IPS-20b (cell line): ENCODE measurements at regions not wholly inside any gene's neighbourhood (a gene's known extent, or its start where the extent isn't known, plus 50 kb on each side); places are given as distances from the start of the nearest gene placed in this dataset.
"Not testable (repeated sequence)": the region's sequence is repeated elsewhere in the genome, so short reads cannot be mapped to it uniquely, and the experiment has no call there.

Experiments used
- H3K27ac ChIP-seq: one replicate; pipeline ENCODE4 v1.5.1; 2013; ENCODE audit warnings: low read length
- H3K27me3 ChIP-seq: 2 replicates; pipeline ENCODE4 v1.6.1; 2013; ENCODE audit warnings: mild to moderate bottlenecking, low read length, inconsistent platforms; ENCODE audit not compliant: insufficient read depth
- H3K36me3 ChIP-seq: 2 replicates; pipeline ENCODE4 v1.6.1; 2013; ENCODE audit warnings: low read depth, mild to moderate bottlenecking, inconsistent platforms, low read length, moderate library complexity; ENCODE audit not compliant: insufficient read depth
- H3K4me1 ChIP-seq: 2 replicates; pipeline ENCODE4 v1.6.1; 2013; ENCODE audit warnings: mild to moderate bottlenecking, control low read depth, inconsistent platforms, low read length, moderate library complexity; ENCODE audit not compliant: insufficient read depth
- H3K4me3 ChIP-seq: 2 replicates; pipeline ENCODE4 v1.5.1; 2013; ENCODE audit warnings: mild to moderate bottlenecking, low read length, inconsistent platforms
- H3K9ac ChIP-seq: 2 replicates; pipeline ENCODE4 v1.6.1; 2013; ENCODE audit warnings: low read depth, mild to moderate bottlenecking, inconsistent platforms, low read length, moderate library complexity
- H3K9me3 ChIP-seq: 2 replicates; pipeline ENCODE4 v1.6.1; 2013; ENCODE audit warnings: mild to moderate bottlenecking, low read depth, low read length, inconsistent platforms; ENCODE audit not compliant: insufficient read depth

DNA sequence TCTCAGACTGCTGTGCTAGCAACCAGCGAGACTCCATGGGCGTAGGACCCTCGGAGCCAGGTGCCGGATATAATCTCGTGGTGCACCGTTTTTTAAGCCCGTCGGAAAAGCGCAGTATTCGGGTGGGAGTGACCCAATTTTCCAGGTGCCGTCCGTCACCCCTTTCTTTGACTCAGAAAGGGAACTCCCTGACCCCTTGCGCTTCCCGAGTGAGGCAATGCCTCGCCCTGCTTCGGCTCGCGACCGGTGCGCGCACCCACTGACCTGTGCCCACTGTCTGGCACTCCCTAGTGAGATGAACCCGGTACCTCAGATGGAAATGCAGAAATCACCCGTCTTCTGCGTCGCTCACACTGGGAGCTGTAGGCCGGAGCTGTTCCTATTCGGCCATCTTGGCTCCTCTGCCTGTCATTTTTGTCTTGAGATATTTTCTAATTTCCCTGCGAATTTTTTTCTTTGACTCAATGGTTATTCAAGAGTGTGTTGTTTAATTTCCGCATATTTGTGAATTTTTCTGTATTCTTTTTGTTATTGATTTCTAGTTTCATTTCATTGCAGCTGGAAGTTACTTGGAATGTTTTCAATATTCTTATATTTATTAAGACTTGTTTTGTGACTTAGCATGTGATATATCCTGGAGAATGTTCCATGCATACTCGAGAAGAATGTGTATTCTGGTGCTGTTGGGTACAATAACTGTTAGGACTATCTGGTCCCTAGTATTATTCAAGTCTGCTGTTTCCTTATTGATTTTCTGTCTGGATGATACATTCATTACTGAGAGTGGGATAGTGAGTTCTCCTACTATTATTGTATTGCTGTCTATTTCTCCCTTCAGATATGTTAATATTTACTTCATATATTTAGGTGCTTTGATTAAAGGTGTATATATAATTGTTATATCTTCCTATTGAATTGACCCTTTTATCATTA is 125.3 kb upstream of the ASB18 start:
- H3K4me3 ChIP-seq, H3K9ac ChIP-seq: not testable (repeated sequence)

GRCh38 chr2:236393101-236393500 is 128.9 kb upstream of the ASB18 start:
- Histone ChIP-seq H3K9ac (no peak overlapping the region), H3K9me3 (no peaks in the 10 kb centered on the region), H3K36me3 (no peaks in the 10 kb centered on the region), H3K27me3 (no peaks in the 10 kb centered on the region), H3K27ac (no peak overlapping the region), H3K4me1 (peaks cover 5% of the 10 kb centered on the region; the same call in 1 of the 2 replicates), H3K4me3 (no peak overlapping the region)

More for the DNA sequence above, 125.3 kb upstream of the ASB18 start:
- not testable (repeated sequence) for H3K27me3 ChIP-seq, H3K9me3 ChIP-seq, H3K27ac ChIP-seq, H3K4me1 ChIP-seq, H3K36me3 ChIP-seq

DNA sequence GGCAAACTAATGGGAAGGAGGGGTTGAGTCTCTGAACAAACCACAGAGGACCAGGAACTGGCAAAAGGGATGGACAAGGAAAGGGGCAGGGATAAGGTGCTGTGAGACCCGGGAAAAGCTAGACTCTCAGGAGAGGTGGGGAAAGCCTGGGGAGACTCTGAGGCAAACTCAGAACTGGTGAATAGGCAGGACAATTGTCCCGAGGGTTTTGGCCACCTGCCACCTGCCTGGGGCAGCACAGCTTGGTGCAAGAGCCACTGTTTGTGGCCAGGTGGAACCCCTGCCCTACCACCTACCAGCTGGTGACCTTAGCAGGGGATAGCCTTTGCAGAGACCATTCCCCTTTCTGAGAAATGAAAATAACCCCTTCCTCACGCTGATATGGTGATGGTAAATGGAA is 129.4 kb upstream of the ASB18 start:
- Histone ChIP-seq H3K4me3 (no peak overlapping the region), H3K9ac (no peak overlapping the region), H3K4me1 (peaks cover 5% of the 10 kb centered on the region; the same call in 1 of the 2 replicates), H3K27ac (no peak overlapping the region), H3K36me3 (no peaks in the 10 kb centered on the region), H3K27me3 (no peaks in the 10 kb centered on the region), H3K9me3 (no peaks in the 10 kb centered on the region)

DNA sequence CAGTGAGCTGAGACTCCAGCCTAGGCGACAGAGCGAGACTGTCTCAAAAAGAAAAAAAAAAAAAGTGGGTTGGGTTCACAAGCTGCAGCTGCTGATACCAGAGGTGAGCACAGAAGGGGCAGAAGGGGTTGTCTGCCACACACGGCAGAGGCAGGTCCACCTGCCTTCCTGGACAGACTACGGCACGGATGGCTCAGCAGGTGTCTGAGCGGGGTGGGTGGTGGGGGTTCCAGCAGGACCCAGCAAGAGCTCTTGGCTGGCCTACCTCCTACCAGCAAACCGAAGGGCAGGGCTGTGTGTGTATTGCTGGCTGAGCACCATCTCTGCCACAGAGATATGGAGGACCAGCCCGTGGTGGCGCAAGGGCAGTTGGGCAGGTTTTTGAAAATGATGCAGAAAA is 130.4 kb upstream of the ASB18 start:
- no peaks in the 10 kb centered on the region for H3K9me3 ChIP-seq
- H3K4me1 ChIP-seq: peaks cover 5% of the 10 kb centered on the region; the same call in 1 of the 2 replicates
- no peak overlapping the region for H3K27ac ChIP-seq
- no peaks in the 10 kb centered on the region for H3K36me3 ChIP-seq
- H3K9ac ChIP-seq: no peak overlapping the region
- no peak overlapping the region for H3K4me3 ChIP-seq
- H3K27me3 ChIP-seq: no peaks in the 10 kb centered on the region

GRCh38 chr2:236395067-236395466 is 130.9 kb upstream of the ASB18 start:
- Histone ChIP-seq H3K9me3 (no peaks in the 10 kb centered on the region), H3K27ac (no peak overlapping the region), H3K27me3 (no peaks in the 10 kb centered on the region)

GRCh38 chr2:236396818-236397350 is 132.7 kb upstream of the ASB18 start:
- Histone ChIP-seq H3K9me3 (no peaks in the 10 kb centered on the region), H3K9ac (no peak overlapping the region), H3K27me3 (no peaks in the 10 kb centered on the region), H3K36me3 (no peaks in the 10 kb centered on the region), H3K27ac (no peak overlapping the region), H3K4me3 (no peak overlapping the region), H3K4me1 (peaks cover 5% of the 10 kb centered on the region; the same call in 1 of the 2 replicates)

More at GRCh38 chr2:236395067-236395466, 130.9 kb upstream of the ASB18 start:
- H3K4me1 ChIP-seq: peaks cover 5% of the 10 kb centered on the region; the same call in 1 of the 2 replicates
- H3K4me3 ChIP-seq: no peak overlapping the region
- H3K36me3 ChIP-seq: no peaks in the 10 kb centered on the region
- no peak overlapping the region for H3K9ac ChIP-seq

- Histone ChIP-seq H3K27me3 (no peaks in the 10 kb centered on the region), H3K9me3 (no peaks in the 10 kb centered on the region), H3K27ac (no peak overlapping the region), H3K9ac (no peak overlapping the region), H3K4me1 (peaks cover 5% of the 10 kb centered on the region; the same call in 1 of the 2 replicates), H3K36me3 (no peaks in the 10 kb centered on the region), H3K4me3 (no peak overlapping the region)
Measured at GRCh38 chr2:236397681-236398080, 133.5 kb upstream of the ASB18 start.

DNA sequence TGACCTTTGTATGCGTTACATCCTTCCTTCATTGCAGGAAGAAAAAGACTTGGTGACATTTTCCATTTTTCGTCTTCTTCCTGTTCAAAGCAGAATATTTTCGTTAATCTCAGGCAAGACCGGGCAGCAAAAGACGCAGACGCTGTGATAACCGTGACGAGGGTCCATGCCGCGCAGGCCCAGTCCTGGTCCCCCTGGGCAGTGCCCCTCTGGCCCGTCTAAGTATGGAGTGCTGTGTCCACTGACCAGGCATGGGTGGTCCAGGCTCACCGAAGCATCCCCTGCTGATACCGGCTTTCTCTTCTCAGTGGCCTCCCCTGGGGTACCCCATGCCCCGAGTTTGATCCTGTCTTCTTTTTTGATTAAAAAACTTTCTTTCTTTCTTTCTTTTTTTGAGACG is 135.2 kb upstream of the ASB18 start:
- H3K27me3 ChIP-seq: no peaks in the 10 kb centered on the region

GRCh38 chr2:236400046-236400574 is 135.9 kb upstream of the ASB18 start:
- Histone ChIP-seq H3K4me1 (peaks cover 5% of the 10 kb centered on the region; the same call in 1 of the 2 replicates), H3K27ac (no peak overlapping the region), H3K27me3 (no peaks in the 10 kb centered on the region), H3K9me3 (no peaks in the 10 kb centered on the region), H3K36me3 (no peaks in the 10 kb centered on the region), H3K4me3 (no peak overlapping the region), H3K9ac (no peak overlapping the region)

More for the DNA sequence above, 135.2 kb upstream of the ASB18 start:
- Histone ChIP-seq H3K4me1 (peaks cover 5% of the 10 kb centered on the region; the same call in 1 of the 2 replicates), H3K36me3 (no peaks in the 10 kb centered on the region), H3K9me3 (no peaks in the 10 kb centered on the region), H3K4me3 (no peak overlapping the region), H3K9ac (no peak overlapping the region), H3K27ac (no peak overlapping the region)

DNA sequence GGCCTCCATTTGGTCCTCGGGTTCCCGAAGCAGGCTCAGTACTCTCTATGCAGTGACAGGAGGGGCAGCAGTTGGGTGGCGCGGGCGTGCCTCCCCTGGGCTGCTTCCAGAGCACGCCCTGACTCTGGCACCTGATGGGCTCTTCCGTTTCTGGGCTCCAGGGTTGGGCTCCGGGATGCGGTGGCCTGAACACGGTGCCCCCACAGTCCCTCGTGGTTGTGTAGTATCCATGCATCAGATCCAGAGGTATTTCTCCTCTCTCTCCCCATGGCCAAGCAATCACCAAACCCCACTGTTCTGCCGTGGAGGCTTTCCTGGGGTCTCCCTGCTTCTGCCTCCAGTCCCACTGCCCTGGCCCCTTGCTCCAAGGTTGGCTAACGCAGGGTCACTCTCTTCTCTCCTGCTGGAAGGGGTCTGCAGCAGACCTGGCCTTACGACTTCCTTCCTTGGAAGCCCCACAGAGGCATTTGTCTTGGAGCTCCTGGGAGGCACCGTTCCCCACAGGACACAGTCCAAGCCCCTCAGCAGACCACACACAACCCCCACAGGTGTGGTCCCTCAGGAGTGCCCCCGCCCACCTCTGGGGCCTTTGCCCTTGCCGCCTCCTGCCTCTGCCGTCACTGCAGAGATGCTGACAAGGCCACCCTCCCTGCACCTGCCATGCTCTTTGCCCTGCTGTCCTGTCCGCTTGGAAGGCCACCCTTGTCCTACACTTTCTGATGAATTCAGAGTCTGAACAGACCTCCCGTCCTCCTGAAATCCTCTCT is 136.6 kb upstream of the ASB18 start:
- no peaks in the 10 kb centered on the region for H3K27me3 ChIP-seq
- no peak overlapping the region for H3K9ac ChIP-seq
- H3K36me3 ChIP-seq: no peaks in the 10 kb centered on the region
- no peaks in the 10 kb centered on the region for H3K9me3 ChIP-seq
- H3K27ac ChIP-seq: no peak overlapping the region
- H3K4me1 ChIP-seq: peaks cover 3% of the 10 kb centered on the region; the same call in 1 of the 2 replicates
- no peak overlapping the region for H3K4me3 ChIP-seq

DNA sequence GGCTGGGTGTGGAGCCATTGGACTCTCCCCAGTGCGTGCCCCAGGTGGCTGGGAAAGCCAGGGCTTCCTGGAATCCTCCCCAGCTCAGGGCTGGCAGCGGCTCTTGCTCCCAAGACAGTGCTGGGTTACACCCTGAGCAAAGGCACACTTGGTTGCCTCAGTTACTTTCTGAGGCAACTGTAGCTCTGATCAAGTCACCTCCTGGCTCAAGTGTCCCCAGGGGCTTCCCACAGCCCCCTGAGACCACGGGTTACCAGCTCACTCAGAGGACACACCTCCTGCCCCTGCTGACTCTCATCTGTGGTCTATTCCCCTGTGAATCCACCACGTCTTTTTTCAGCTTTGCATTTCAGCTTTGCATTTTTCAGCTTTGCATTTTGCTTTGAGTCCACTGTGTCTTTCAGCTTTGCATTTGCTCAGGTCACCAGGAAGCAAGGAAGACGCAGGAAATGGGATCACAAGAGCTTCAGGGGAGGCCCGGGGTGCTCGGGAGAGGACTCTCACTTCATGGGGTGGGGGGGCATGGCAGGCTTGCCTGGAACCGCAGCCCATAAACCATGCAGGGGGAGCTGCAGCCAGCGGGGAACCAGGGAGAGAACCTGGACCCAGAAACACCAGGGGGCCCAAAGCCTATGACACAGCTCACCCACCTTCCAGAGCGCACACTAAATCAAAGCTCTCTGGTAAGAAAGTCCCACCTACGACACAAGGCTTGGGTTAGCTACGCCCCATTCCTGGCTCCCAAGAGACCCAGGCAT is 138.0 kb upstream of the ASB18 start:
- Histone ChIP-seq H3K9ac (no peak overlapping the region), H3K27ac (no peak overlapping the region), H3K36me3 (no peaks in the 10 kb centered on the region), H3K9me3 (no peaks in the 10 kb centered on the region), H3K27me3 (no peaks in the 10 kb centered on the region), H3K4me1 (peaks cover 4% of the 10 kb centered on the region; the same call in 1 of the 2 replicates), H3K4me3 (no peak overlapping the region)
